ENCODE measurements at regions not wholly inside any gene's neighbourhood (a gene's known extent, or its start where the extent isn't known, plus 50 kb on each side); places are given as distances from the start of the nearest gene placed in this dataset.

DNA sequence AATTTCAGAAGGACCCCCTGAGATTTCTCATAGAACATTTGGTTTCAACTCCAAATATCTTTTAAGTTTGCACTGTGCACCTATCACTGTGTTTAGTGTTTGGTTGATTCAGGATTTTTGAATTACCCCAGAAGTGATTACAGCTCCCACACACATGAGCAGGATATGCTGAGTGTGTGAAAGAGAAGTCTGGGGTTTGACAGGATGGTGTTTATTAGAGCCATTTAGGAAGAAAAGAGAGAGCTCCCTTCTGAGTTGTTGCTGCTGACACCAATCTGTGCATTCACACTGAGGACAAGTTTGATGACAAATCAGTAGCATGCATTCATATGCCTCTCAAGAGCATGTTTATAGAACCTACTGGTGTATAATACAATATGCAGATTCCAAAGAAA is 118.1 kb downstream of the RPL22L1 start:
- no peak for ATAC-seq

DNA sequence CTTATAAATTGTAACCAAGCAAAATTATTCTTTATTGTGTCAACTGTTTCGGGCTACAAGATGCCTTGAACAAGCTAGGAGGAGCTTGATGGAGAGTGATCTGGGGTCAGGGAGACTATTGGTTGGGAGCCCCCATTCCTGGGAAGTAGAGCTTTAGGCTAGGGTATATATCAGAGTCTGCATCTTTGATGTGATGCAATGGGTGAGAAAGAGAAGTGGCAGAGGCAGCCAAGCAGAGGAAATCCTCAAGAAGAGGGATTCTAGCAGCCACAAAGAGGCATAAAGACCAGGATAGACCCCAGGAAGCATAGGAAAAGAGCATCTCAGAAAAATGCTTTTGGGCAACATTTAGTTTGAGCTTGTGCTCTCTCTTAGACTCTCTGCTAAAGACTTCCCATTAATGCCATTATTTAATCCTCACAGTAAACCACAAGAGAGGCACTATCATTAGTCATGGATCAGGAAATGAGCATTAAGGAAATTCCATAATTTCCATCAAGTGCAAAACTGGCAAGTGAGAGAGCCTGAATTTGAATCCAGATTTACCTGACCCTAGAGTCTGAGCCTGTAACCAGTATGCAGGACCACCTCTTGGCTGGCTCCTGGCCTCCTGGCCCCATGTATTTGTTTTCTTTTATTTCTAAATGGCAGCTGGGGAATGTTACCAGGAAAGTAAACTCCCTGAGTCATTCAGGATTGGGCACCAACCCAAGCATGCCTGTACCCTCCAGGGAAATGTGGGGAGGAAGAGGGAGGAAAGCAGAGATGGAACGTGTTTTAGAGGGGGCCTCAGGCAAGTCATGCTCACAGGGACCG is 118.7 kb downstream of the RPL22L1 start:
- ATAC-seq, result peak; percentile 62

DNA sequence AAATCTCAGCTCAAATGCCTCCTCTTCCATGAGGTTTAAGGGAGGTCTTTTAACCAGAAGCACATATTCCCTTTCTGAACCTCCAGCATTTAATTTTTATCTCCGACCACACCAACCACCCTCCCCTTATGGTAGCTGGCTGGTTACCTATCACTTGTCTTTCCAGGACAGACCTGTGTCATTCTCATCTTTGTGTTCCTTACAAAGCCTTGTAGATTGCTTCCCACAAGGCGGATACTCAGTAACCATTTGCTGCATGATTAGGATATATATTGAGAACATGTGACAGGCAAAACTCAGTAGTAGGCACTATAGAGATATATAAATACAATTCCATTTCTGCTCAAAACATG is 119.5 kb downstream of the RPL22L1 start:
- no peak for ATAC-seq

DNA sequence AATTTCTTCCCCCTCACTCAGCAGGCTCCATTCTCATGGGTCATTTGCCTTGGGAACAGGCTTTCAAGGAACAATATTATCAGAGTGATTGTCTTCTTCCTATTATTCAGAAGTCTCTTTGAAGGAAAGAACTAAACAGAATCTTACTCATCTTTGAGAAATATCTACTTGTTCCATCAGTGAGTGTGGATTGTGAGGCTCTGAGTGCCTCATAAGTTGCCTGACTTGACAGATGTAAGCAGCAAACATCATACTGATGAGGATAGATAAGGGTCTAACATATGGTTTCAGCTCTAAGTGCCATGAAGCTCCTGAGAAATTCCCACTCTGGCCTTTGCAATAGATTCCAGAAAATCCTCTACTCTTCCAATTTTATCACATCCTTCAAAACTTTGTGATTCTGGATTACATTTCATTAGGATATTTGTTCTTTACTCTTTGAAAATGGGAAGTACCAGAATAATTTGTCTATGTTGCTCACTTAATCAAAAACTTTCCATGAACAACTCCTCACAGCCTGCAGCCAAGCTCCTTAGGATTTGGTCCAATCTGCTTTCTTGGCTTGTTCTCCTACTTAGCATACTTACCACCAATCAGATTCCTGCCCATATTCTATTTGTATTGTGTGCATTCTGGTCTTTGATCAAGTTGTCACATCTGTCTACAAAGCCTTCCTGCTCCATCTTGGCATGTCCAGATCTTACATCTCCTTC is 120.1 kb downstream of the RPL22L1 start:
- ATAC-seq, result no peak

DNA sequence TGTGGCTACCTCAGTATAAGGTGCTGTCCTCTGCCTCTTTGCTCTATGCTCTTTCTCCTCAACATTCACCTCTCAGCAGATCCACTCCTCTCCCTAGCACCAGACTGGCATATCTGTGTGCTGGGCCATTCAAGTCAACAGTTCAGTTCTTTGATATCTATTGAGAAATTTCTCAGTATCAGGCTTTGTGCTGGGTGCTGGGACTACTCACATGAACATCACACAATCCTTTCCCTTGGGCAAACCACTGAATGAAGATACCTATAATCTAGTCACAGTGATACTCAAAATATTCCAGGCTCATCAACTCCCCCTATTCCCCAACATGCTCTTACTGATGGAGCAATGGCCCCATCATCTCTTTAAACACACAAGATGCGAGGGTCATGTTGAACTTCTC is 120.8 kb downstream of the RPL22L1 start:
- no peak for ATAC-seq

DNA sequence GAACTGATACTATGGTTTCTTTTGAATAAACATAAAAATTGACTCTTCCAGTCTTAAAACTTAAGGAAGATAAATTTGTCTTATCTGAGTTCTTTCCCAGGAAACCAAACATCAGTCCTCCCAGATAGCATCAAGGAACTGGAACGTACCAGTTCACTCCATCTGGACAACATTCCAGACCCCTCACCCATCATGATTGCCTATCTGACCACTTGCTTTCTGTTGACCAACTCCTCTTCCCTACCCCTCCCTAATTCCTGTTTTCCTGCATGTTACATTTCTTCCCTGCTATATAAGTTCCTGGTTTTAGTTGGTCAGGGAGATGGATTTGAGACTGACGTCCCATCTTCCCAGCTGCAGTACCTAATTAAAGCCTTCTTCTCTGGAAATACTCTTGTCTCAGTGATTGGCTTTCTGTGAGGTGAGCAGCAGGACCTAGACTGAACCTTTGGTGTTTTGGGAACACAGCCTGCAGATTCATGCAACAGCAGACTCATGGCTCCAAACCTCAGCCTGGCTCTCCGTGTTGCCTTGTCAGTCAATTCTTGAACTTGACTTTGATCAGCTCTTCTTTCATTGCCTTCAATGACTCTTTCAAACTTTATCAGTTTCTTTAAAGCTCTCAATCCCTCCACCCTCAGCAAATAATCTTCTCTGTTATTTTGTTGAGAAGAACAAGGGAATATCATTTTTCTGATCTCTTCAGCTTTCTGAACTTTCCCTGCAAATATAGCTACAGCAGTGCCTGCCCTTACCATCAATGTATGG is 123.6 kb downstream of the RPL22L1 start:
- ATAC-seq, result no peak

DNA sequence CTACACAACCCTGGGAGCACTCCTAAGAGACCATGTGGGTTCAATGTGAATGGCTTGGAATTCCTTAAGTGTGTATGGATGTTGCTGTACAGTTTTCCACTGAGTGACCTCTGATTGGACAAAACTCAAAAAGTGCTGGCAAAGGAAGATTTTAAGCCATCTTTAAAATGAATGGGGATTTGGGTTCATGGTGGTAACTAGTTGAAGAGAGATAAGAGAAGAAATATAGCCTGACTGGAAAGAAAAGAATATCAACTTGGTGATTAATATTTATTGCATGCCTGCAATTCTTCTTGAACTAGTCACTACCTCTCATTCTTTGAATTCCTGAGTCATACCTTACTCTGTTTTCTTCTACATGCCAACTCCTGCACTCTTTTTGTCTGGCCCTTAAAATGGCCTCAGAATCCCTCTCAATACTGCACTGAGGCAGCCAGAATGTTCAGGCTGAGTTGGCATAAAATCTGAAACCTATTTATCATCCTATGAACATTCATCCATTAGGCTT is 124.7 kb downstream of the RPL22L1 start:
- peak; percentile 54 for ATAC-seq

DNA sequence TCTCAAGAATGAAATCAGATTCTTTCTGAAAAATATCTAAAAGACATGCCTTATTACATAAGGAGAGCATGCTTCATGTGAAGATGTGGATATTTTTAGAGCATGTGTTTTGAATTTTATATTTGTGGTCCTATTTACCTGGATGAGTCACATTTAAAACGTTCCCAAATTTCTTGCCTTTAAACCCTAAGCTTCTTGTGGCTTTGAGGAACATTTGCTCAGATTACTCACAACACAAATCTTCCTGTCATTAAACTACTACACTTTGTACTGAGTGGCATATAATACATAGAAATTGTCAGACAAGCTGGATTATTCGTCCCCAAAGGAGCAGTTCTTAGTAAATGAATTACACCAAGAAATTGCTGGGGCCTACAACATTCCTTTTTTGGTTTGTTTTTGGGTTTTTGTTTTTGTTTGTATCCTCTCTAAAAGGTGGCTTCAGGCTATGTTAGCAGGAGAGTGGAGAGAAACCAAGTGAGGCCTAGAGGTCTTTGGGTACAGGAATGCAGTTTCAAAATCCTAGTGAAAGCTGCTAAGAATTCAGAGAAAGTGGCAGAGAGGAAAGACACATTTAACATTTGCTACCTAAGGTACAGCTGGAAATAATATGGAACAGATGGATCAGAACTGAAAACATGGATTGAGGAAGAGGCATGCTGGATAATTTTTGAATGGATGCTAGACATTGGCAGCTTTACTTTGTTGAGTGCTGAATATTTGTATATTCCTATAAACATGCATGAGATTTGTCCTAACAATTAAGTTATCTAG is 128.1 kb downstream of the RPL22L1 start:
- ATAC-seq, result no peak

DNA sequence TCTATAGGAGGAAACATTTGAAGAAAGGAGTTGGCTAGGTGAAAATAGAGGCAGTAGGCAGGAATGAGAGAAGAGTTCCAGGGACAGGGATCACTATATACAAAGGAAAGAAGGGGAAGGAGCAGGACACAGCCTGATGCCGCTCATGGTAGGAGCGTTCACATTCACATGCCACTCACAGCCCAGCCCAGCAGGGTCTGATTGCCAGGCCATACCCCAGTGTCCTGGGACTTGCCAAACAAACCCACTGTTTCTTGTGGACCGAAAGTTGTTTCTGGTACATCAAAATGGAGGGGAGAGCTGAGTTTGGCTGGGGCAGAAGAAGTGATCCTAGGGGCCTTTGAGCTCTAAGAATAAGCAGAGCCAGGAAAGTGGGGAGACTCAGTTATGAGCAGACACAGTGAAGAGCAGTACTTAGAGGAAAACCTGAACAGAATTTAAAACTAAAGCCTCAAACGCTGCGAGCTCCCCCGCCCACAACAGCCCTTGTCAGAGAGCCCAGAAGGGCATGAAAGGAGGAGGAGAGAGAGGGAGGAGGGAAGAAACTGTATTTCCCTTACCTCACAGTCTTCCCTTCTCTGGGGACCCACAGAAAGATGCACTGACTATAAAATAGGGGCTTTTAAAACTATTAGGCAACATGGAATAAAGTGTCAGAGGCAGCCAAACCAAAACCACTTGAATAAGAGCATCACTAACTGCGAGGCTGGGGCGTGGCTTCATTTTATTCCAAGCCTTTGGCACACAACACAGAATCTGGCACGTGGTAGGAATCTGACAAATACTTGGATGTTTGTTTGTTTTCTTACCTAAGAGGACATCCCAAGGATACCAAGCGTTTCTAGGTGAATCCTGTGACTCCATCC is 129.0 kb downstream of the RPL22L1 start:
- no peak for ATAC-seq

DNA sequence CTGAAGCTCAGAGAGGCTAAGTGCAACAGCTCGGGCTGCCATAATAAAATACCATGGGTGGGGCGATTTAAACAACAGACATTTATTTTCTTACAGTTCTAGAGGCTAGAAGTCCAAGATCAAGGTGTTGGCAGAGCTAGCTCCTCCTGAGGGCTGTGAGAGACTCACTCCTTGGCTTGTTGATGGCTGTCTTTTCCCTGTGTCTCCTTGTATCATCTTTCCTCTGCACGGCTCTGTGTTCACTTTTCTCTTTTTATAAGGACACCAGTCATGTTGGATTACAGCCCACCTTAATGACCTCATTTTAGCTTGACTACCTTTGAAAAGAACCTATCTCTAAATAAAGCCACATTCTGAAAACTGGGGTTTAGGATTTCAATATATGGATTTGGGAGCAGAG is 129.7 kb downstream of the RPL22L1 start:
- ATAC-seq, result no peak

DNA sequence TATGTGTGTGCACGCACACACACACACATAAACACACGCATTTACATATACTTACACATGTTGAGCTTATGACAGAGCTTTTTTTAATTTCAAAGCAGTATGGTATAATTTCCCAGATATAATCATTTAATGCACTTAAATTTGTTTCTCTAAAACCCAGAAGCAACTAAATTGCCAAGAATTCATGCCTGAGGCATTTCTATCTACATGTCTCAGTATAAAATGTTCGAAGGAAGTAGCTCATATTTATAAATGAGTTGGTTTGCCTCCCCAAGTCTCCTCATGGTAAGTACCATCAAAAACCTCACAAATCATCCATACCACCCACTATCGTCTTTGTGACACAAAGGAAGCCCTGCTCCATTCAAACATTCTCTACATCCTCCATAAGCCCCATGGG is 130.6 kb downstream of the RPL22L1 start:
- ATAC-seq, result no peak

DNA sequence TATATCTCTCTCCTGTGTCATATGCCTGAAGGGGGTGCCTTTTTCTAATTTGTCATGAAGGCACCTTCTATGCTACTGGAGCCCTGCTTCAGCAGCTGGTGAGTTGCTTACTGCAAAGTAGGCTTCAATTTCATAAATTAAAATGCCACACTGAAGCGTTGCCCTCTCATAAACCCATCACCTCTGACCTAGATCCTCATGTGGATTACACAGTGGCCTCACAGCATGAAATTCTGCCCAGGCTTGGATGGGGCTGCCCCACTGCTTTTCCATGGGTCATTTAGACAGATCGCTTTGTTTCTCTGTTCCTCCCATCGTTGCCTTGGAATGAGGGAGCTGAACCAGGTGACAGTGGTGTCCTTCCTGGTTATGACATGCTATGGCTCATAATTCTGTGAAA is 131.2 kb downstream of the RPL22L1 start:
- ATAC-seq, result no peak

DNA sequence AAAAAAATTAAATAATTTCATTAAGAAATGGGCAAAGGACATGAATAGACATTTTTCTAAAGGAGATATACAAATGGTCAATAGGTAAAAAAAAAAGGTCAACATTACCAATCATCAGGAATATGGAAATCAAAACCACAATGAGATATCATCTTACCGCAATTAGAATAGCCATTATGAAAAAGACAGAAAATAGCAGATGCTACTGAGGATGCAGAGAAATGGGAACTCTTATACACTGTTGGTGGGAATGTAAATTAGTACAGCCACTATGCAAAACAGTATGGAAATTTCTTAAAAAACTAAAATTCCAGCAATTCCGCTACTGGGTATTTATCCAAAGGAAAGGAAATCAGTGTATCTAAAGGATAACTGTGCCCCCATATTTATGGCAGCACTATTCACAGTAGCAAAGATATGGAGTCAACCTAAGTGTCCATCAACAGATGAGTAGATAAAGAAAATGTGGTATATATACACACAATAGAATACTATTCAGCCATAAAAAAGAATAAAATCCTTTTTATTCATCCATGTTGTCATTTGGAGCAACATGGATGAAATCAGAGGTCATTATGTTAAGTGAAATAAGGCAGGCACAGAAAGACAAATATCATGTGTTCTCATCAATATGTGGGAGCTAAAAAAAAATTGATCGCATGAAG is 132.4 kb downstream of the RPL22L1 start:
- ATAC-seq, result no peak

DNA sequence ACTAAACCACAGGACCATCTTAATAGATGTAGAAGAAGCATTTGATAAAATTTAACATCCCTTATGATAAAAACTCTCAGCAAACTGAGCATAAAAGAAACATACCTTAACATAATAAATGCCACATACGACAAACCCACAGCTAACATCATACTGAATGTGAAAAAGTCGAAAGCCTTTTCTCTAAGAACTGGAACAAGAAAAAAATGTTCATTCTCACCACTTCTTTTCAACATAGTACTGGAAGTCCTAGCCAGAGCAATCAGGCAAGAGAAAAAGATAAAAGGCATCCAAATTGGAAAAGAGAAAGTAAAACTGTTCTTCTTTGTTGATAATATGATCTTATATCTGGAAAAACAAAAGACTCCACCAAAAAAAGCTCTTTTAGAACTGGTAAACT is 134.2 kb downstream of the RPL22L1 start:
- no peak for ATAC-seq

DNA sequence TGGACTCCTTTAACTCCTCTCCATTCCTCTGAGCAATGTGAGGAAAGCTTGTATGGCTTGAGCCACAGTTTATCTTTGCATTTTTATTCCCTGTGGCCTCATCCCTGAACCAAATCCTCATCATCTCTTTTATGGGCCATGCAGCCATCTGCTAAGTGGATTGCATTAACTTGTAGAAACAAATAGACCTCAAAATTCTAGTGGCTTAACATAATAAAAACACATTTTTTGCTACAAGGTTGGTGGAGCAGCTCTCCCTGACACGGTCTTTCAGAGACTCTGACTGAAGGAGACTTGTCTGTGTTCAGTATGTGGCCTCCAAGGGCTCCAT is 135.3 kb downstream of the RPL22L1 start:
- no peak for ATAC-seq

DNA sequence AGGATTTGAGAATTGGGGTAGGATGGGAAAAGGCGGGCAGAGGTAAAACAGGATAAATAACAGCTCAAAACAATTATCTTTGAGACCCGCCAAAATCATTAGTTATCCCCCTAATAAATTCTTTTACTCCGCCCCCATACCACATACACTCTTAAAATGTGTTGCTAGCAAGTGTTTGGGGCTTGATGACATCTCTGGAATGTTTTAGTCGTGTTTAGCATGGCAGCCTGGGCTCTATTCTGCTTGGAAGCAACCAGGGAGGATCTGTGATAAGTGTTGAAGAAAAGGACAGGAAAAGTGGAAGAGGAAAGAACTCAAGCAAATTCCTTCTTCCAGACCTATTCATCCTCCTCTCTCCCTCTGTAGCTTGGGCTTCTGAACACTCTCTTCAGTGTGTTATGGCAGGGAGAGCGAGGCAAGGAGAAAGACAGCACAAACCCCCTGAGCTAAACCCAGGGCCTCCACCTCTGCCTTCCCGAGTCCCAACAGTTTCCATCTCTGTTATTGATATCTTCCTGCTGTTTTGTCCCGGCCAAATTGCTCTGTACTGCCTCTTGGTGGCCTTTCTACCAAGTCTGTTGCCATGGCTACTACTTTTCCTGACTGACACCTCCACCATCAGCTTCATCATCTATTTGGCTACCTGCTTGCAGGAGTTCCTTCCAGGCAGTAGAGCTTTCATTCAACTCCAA is 135.8 kb downstream of the RPL22L1 start:
- ATAC-seq, result no peak

DNA sequence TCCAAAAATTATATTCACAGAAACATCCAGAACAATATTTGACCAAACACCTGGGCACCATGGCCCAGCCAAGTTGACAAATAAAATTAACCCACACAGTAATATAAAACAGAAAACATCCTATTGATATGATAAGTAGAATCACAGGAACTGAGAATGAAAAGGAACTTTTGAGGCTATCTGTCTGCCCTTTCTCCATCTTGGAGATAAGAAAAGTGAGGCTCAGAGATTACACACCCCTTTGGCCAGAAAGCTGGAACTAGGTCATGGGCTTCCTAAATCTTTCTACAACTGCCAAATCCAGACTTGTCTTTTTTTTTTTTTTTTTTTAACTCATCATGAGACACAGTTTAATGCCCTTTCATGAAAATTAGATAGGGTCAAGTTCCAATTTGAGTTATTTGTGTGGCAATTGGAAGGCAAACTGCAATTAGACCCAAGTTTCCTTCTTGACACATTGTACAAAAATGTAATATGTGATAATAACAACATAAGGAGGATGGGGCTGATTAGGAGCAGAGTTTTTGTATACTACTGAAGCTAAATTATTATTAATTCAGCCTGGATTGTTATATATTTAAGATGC is 137.2 kb downstream of the RPL22L1 start:
- ATAC-seq, result no peak

DNA sequence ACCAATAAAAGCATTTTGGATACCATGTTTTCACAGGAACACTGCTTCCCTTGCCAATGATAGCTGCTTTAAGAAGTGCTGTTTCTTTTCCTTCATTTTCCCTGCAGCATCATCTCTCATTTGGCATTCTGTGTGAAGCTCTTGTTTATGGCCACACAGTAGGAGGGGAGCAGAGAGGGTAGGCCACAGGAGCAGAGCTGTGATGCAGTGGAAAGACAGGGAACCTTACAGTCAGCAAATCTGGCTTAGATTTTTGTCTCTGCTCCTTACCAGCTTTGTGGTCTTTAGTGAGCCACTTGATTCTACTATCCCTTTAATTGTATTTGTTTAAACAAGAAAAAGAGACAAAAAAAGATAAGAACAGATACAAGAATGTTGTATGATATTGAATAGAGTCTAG is 138.7 kb downstream of the RPL22L1 start:
- no peak for ATAC-seq

DNA sequence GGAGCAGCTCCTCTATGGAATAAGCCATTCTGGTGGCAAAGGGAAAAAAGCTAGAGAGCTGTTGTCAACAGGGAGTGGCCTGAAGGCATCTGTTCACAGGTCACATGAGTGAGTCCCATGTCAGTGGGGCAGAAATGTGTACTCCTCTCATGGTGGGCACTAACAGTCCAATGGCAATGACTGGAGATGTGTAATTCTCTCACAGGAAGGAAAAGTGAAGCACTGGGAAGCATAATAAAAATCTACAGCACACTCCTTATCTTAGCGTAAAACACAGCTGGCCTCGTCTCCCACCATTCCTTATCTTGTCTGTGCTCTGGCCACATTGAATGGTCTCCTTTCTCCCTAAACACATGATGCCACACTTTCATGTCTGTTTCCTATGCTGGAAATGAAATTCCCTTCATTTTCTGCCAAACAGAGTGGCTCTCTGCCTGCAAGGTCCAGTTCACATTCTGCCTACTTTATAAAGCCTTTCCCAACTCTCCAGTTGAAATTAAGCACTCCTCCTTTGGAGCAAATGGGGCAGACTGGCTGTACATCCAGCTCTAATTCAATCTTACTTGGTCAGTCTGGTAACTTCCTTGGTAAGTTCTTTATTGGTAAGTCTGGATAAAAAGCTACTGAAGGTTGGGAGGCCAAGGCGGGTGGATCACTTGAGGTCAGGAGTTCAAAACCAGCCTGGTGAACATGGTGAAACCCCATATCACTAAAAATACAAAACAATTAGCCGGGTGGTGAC is 139.8 kb downstream of the RPL22L1 start:
- no peak for ATAC-seq
